ENCODE measurements at regions not wholly inside any gene's neighbourhood (a gene's known extent, or its start where the extent isn't known, plus 50 kb on each side); places are given as distances from the start of the nearest gene placed in this dataset.

DNA sequence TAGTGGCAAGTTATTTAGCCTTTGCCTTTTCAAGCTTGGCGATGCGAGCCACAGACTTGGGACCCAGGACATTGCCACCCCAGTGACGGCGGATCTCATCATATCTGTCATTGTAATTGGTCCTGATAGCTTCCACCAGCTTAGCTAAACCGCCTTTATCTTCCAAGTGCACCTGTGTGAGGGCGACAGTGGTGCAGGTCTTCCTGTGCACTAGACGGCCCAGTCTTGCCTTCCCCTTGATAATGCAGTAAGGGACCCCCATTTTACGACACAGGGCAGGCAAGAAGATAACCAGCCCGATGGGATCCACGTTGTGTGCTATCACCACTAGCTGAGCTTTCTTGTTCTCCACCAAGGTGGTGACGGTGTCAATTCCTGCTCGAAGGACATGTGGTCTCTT is 99.6 kb upstream of the ITGB1 start:
- TF ChIP-seq EZH2 (IDR thresholded peaks at IDR 0.05) (no peak), FOXP2 (optimal IDR thresholded peaks at IDR 0.05; ENCODE audit: control extremely low read depth, extremely low read length, insufficient read depth) (no peak), POLR2AphosphoS5 (IDR thresholded peaks at IDR 0.05; ENCODE audit: borderline replicate concordance, low read depth, low read length) (no peak)

Data from SK-N-MC (cell line).